Osteoblast (primary cell): ENCODE measurements at regions not wholly inside any gene's neighbourhood (a gene's known extent, or its start where the extent isn't known, plus 50 kb on each side); places are given as distances from the start of the nearest gene placed in this dataset.

Experiments
- DNase-seq: peaks from one replicate; pipeline ENCODE4 v3.0.0; 2011; ENCODE audit warnings: low spot score, mixed read lengths; ENCODE audit not compliant: insufficient read length; ENCODE audit errors: missing footprints
- H2AFZ ChIP-seq: 2 replicates; pipeline ENCODE4 v1.6.0; 2011; ENCODE audit warnings: mild to moderate bottlenecking, low read length
- H3K27ac ChIP-seq: 2 replicates; pipeline ENCODE4 v1.5.1; 2011; ENCODE audit warnings: mild to moderate bottlenecking, low read depth, low read length, moderate library complexity
- H3K27me3 ChIP-seq: 2 replicates; pipeline ENCODE4 v1.6.0; 2012; ENCODE audit warnings: mild to moderate bottlenecking, control low read depth, inconsistent platforms, low read length, moderate library complexity; ENCODE audit not compliant: insufficient read depth
- H3K36me3 ChIP-seq: 2 replicates; pipeline ENCODE4 v1.5.1; 2011; ENCODE audit warnings: mild to moderate bottlenecking, low read length, control low read depth, moderate library complexity; ENCODE audit not compliant: insufficient read depth
- H3K4me1 ChIP-seq: 2 replicates; pipeline ENCODE4 v1.5.1; 2011; ENCODE audit warnings: mild to moderate bottlenecking, low read length, control low read depth, moderate library complexity; ENCODE audit not compliant: insufficient read depth
- H3K4me2 ChIP-seq: 2 replicates; pipeline ENCODE4 v1.6.0; 2011; ENCODE audit warnings: mild to moderate bottlenecking, low read length; ENCODE audit not compliant: insufficient read depth
- H3K4me3 ChIP-seq: fragments of 200-600 bp; sonication (generic); 3 replicates; pipeline ENCODE4 v1.5.1; 2012; ENCODE audit warnings: mild to moderate bottlenecking, low read length, inconsistent platforms; ENCODE audit not compliant: insufficient read depth
- H3K79me2 ChIP-seq: 2 replicates; pipeline ENCODE4 v1.6.0; 2012; ENCODE audit warnings: mild to moderate bottlenecking, low read length, control low read depth, inconsistent platforms; ENCODE audit not compliant: insufficient read depth
- H3K9me3 ChIP-seq: 2 replicates; pipeline ENCODE4 v1.5.1; 2011; ENCODE audit warnings: low read depth, low read length, control low read depth
- H4K20me1 ChIP-seq: 2 replicates; pipeline ENCODE4 v1.6.0; 2012; ENCODE audit warnings: mild to moderate bottlenecking, low read length, control low read depth; ENCODE audit not compliant: insufficient read depth
- TF ChIP-seq, protein P1 (sequence below): IDR thresholded peaks from 2 replicates; pipeline ENCODE4 v1.5.1; 2011; ENCODE audit warnings: mild to moderate bottlenecking, low read depth, low read length, moderate library complexity; ENCODE audit errors: extremely low read depth

DNA sequence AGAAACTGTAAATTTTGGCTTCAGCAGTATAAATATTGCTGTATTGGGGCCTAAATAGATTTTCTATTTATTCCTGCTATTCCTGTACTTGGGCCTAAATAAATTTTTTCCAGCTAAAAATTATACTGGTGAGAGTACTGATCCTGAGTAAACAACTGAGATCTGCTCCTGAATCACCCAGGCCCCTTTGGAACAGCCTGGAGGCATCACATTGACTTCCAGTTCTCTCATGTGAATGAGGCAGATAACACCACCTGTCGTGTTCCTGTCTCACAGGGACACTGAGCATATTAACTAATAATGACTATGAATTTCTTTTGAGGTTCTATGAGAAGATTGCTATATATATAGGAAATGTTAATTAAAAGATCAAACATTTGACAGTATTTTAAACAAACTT is 119.5 kb upstream of the PLCXD3 start:
- no peak for DNase-seq
- Histone ChIP-seq H2AFZ (no peak overlapping the region), H4K20me1 (no peaks in the 10 kb centered on the region), H3K36me3 (no peaks in the 10 kb centered on the region), H3K79me2 (no peaks in the 10 kb centered on the region), H3K4me2 (no peak overlapping the region), H3K4me1 (no peaks in the 10 kb centered on the region), H3K27ac (no peak overlapping the region), H3K9me3 (no peaks in the 10 kb centered on the region), H3K27me3 (no peaks in the 10 kb centered on the region), H3K4me3 (no peak overlapping the region)
- TF ChIP-seq, protein P1, sequence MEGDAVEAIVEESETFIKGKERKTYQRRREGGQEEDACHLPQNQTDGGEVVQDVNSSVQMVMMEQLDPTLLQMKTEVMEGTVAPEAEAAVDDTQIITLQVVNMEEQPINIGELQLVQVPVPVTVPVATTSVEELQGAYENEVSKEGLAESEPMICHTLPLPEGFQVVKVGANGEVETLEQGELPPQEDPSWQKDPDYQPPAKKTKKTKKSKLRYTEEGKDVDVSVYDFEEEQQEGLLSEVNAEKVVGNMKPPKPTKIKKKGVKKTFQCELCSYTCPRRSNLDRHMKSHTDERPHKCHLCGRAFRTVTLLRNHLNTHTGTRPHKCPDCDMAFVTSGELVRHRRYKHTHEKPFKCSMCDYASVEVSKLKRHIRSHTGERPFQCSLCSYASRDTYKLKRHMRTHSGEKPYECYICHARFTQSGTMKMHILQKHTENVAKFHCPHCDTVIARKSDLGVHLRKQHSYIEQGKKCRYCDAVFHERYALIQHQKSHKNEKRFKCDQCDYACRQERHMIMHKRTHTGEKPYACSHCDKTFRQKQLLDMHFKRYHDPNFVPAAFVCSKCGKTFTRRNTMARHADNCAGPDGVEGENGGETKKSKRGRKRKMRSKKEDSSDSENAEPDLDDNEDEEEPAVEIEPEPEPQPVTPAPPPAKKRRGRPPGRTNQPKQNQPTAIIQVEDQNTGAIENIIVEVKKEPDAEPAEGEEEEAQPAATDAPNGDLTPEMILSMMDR, result no peak

DNA sequence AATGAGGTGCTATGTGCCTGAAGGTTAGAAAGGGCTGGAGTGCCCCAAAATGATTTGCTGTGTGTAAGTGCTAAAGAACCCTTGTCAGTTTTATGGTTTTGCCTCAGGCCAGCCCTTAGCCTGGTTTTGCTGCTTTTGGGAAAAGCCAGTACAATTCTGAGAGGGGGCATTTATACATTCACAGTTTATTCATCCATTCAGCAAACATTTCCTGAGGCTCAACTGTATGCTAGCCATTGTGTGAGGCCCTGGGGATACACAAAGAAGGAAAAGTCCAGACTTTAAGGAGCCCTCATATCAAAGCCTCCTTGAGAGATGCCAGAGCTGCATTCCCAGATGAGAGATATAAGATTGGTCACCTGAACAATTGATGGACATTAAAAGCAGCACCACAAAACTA is 115.2 kb upstream of the PLCXD3 start:
- TF ChIP-seq, protein P1, result no peak
- H3K4me3 ChIP-seq, result no peak overlapping the region
- H4K20me1 ChIP-seq, result no peaks in the 10 kb centered on the region
- H3K79me2 ChIP-seq, result no peaks in the 10 kb centered on the region
- H3K4me2 ChIP-seq, result no peak overlapping the region
- H2AFZ ChIP-seq, result no peak overlapping the region
- H3K27ac ChIP-seq, result no peak overlapping the region
- no peaks in the 10 kb centered on the region for H3K36me3 ChIP-seq
- no peak for DNase-seq
- no peaks in the 10 kb centered on the region for H3K4me1 ChIP-seq
- no peaks in the 10 kb centered on the region for H3K9me3 ChIP-seq
- H3K27me3 ChIP-seq, result no peaks in the 10 kb centered on the region

DNA sequence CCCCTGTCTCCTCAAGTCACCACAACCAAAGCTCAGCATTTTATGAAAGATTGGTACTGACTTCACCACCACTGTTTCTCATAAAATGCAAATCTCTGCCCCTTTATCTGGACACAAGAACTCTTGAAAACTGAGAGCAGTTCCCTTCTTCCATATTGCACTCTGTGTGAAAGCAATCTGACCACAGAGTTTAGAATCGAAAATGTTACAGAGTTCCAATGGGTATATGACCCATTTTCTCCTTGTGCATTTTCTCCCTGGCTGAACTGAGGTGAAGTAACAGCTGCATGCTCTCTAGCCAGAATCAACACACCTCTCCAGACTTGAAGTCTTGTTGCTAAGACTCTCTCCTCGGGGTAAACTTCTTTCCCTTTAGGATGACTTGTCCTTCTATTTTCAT is 111.0 kb upstream of the PLCXD3 start:
- no peaks in the 10 kb centered on the region for H3K4me1 ChIP-seq
- no peaks in the 10 kb centered on the region for H4K20me1 ChIP-seq
- no peak overlapping the region for H3K4me3 ChIP-seq
- no peak overlapping the region for H3K27ac ChIP-seq
- DNase-seq, result no peak
- TF ChIP-seq, protein P1, result no peak
- no peaks in the 10 kb centered on the region for H3K27me3 ChIP-seq
- H3K9me3 ChIP-seq, result no peaks in the 10 kb centered on the region
- no peaks in the 10 kb centered on the region for H3K36me3 ChIP-seq
- H3K4me2 ChIP-seq, result no peak overlapping the region
- H2AFZ ChIP-seq, result no peak overlapping the region
- no peaks in the 10 kb centered on the region for H3K79me2 ChIP-seq

DNA sequence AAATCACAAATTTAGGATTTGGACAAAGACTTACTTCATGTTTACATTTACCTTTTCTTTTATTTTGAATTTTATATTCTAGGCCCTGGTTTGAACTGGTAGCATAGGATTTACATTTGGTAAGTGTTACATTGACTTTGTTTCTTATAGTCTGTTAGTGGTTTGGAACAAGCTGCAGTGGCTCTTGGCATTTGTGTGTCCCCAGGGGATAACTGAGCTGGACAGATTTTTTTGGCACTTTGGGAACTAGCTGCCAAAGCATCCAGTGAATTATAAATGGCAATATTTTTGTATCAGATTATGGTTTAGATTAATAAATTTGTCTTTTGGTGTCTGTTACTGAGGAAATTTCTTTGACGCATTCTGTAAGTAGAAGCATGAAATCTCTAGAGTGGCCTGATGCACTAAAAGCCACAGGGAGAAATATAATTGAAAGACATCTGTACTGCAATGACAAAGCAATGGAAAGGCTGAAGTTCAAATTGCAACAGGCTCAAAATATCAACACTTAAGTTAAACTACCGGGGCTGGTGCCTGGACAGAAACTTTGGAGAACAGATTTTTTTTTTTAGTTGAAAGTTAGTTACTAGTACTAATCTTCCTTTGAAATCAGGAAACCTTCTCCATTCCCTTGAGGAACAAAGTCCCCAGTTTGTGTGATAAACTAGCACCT is 107.6 kb upstream of the PLCXD3 start:
- Histone ChIP-seq H3K27ac (no peak overlapping the region), H3K36me3 (no peaks in the 10 kb centered on the region), H3K4me3 (no peak overlapping the region), H2AFZ (no peak overlapping the region), H4K20me1 (no peaks in the 10 kb centered on the region), H3K4me1 (no peaks in the 10 kb centered on the region), H3K4me2 (no peak overlapping the region), H3K9me3 (no peaks in the 10 kb centered on the region), H3K27me3 (no peaks in the 10 kb centered on the region), H3K79me2 (no peaks in the 10 kb centered on the region)
- TF ChIP-seq, protein P1, result no peak
- DNase-seq, result no peak
